Omental fat pad (tissue), 3 donors: ENCODE measurements at regions not wholly inside any gene's neighbourhood (a gene's known extent, or its start where the extent isn't known, plus 50 kb on each side); places are given as distances from the start of the nearest gene placed in this dataset.

Experiments
- ATAC-seq: fragments of 150-250 bp; one replicate; pipeline ENCODE4 v1.9.1; 2016; ENCODE audit warnings: mild to moderate bottlenecking, moderate library complexity; ENCODE audit not compliant: low FRiP score
- DNase-seq: peaks from one replicate; pipeline ENCODE4 v3.0.0-alpha.2; 2019; ENCODE audit warnings: low spot score
- TF ChIP-seq, protein P1 (sequence below), 3 donors: fragments of 450-650 bp; IDR thresholded peaks; one replicate each; pipeline ENCODE4 v1.5.1; 2016 to 2017; ENCODE audit warnings: antibody characterized with exemption in 3 of 3, mild to moderate bottlenecking in 3 of 3, moderate library complexity in 2 of 3

DNA sequence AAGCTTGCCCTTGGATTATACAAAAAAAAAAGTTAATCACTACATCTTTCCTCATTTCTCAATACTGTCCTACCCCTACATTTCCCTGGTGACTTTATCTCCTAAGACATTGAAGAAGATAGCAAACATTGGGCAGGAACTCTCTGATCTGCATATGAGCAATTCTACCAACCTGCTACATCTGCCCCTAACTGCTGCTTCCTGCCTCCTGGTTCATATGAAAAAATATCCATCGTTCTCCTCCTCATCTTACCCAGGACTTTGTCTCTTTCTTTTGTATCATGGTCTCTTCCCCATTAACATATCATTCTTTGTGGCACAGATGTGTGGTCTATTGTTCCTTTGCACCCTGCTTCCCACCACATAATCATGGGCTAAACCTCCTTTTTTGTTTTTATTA, 139.7 kb upstream of the PCGF5 start:
- DNase-seq (no peak), ATAC-seq (no peak)
- TF ChIP-seq, protein P1, sequence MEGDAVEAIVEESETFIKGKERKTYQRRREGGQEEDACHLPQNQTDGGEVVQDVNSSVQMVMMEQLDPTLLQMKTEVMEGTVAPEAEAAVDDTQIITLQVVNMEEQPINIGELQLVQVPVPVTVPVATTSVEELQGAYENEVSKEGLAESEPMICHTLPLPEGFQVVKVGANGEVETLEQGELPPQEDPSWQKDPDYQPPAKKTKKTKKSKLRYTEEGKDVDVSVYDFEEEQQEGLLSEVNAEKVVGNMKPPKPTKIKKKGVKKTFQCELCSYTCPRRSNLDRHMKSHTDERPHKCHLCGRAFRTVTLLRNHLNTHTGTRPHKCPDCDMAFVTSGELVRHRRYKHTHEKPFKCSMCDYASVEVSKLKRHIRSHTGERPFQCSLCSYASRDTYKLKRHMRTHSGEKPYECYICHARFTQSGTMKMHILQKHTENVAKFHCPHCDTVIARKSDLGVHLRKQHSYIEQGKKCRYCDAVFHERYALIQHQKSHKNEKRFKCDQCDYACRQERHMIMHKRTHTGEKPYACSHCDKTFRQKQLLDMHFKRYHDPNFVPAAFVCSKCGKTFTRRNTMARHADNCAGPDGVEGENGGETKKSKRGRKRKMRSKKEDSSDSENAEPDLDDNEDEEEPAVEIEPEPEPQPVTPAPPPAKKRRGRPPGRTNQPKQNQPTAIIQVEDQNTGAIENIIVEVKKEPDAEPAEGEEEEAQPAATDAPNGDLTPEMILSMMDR (IDR thresholded peaks at IDR 0.05) = no peak

GRCh38 chr10:91082447-91082846, 138.0 kb upstream of the PCGF5 start:
- no peak for DNase-seq
- no peak for ATAC-seq
- TF ChIP-seq, protein P1 (IDR thresholded peaks at IDR 0.05) = no peak

- ATAC-seq (no peak), DNase-seq (no peak)
- TF ChIP-seq, protein P1 (IDR thresholded peaks at IDR 0.05) = no peak
These were observed 131.9 kb upstream of the PCGF5 start for GRCh38 chr10:91088300-91089140.

DNA sequence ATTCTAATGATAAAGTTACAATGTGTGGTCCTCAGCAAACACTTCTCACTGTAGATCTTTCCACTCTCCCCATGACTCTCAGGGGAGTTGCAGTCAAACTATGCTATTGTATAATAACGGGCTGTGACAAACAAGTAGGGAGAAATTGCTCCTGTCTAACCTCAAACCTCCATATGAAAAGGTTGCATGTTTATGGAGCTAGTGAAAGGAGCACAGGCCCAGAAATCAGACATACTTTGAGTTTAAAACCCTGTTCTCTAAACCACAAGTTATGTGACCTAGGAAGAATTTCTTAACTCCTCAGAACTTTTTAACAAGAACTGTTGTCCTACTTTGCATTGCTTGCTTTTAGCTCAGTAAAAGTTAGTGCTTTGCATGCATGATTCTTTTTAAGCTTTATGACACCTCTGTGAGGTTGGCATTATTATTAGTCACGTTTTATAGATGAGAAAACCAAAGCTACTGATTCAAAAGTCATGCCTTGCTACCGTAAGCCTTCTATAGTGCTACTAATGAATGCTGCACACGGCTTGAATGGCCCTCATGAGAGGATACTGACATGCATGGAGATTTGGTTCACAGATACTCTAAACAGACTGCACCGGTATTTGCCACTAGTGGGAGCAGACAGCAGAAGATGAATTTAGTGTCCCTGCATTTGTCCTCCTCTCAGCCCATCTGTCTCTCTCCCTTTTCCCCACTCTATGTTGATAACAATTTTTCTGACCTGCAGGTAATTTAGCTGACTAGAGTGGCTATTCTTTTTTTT, 129.5 kb upstream of the PCGF5 start:
- TF ChIP-seq, protein P1 (IDR thresholded peaks at IDR 0.05) = no peak
- no peak for ATAC-seq
- no peak for DNase-seq

DNA sequence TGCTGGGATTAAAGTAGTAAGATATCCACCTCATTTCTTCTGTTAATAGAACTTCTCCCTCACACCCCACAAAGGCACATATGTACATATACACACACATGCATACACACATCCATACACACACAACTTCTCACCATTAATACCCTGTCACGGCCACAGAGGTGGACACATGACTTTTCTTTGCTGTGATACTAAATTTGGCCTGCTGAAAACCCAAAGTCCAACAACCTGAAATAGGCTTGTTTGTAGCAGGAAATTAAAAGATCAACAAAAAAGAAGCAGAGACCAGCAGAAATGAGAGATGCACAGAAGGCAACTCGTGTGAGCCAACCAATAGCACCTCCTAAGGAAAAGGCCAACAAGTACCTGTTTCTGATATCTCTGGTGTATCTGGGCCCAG, 128.7 kb upstream of the PCGF5 start:
- no peak for ATAC-seq
- DNase-seq = no peak
- TF ChIP-seq, protein P1 (IDR thresholded peaks at IDR 0.05) = no peak

GRCh38 chr10:91096274-91096673, 124.2 kb upstream of the PCGF5 start:
- no peak for ATAC-seq
- TF ChIP-seq, protein P1 (IDR thresholded peaks at IDR 0.05) = no peak
- no peak for DNase-seq
